GM12892 (cell line): ENCODE measurements at regions not wholly inside any gene's neighbourhood (a gene's known extent, or its start where the extent isn't known, plus 50 kb on each side); places are given as distances from the start of the nearest gene placed in this dataset.

Source experiments
- DNase-seq: peaks from one replicate; pipeline ENCODE4 v3.0.0; 2011; ENCODE audit not compliant: insufficient read length
- FAIRE-seq: peaks from 2 replicates; lab custom pipeline; 2011; peaks lifted over from hg19 to GRCh38; lab: Jason Lieb, UNC
- POLR2A ChIP-seq: IDR thresholded peaks from 2 replicates; pipeline ENCODE4 v1.6.1; 2011; ENCODE audit warnings: low read depth, low read length, control low read depth
- POLR2AphosphoS5 ChIP-seq: IDR thresholded peaks from 2 replicates; pipeline ENCODE4 v1.6.1; 2011; ENCODE audit warnings: low read depth, low read length, control low read depth
- TAF1 ChIP-seq: IDR thresholded peaks from 2 replicates; pipeline ENCODE4 v1.6.1; 2011; ENCODE audit warnings: low read depth, mild to moderate bottlenecking, control low read depth, low read length, borderline replicate concordance

DNA sequence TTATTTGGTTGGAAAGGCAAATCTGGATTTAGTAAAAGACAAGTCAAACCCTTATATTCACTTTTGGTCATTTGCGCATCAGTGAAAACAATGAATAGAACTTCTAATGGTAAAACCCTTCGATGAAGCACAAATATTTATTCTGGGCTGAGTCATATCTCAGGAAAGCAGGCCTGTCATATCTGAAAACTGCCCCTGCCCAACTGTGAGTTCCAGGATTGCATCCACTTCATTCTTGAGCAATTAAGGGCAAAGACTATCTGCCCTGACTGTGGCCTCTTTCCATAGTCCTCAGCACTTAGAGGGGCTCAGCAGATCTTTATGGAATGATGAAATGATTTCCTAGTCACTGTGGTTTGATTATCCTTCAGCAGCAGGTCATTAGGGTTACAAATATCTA lies 795.2 kb upstream of the ID2 start:
- no peak for FAIRE-seq
- no peak for TF ChIP-seq POLR2AphosphoS5
- TF ChIP-seq TAF1: no peak
- TF ChIP-seq POLR2A: no peak

GRCh38 chr2:7887441-7887840 lies 794.4 kb upstream of the ID2 start:
- DNase-seq (no peak), FAIRE-seq (no peak)
- TF ChIP-seq POLR2AphosphoS5 (no peak), TAF1 (no peak), POLR2A (no peak)

More for the DNA sequence above, 795.2 kb upstream of the ID2 start:
- no peak for DNase-seq

- TF ChIP-seq POLR2AphosphoS5 (no peak), TAF1 (no peak), POLR2A (no peak)
- no peak for DNase-seq
- FAIRE-seq: no peak
Measured at GRCh38 chr2:7888876-7889275, 793.0 kb upstream of the ID2 start.

GRCh38 chr2:7891312-7891711 lies 790.5 kb upstream of the ID2 start:
- DNase-seq: no peak
- FAIRE-seq: no peak
- no peak for TF ChIP-seq TAF1
- TF ChIP-seq POLR2A: no peak
- TF ChIP-seq POLR2AphosphoS5: no peak

DNA sequence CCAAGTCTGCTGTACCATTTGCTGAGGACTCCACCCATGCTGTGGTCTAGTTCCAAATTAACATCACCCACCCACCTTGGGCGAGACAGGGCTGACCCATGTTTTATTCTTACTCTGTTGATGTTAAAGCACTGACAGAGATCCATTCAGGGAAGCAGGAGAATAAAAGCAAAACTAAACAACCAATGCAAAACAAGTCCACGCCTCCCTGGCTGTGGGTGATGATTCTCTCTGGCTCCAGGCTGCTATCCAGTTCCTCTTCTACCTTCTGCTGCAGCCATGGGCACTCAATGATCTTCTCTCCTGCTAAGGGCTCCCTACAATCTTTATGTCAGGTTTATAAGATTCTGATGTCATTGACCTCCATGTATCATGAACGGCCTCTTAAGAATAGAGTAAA lies 786.6 kb upstream of the ID2 start:
- no peak for DNase-seq
- TF ChIP-seq POLR2AphosphoS5: no peak
- FAIRE-seq: no peak

- DNase-seq (no peak), FAIRE-seq (no peak)
- TF ChIP-seq TAF1 (no peak), POLR2A (no peak), POLR2AphosphoS5 (no peak)
Measured at GRCh38 chr2:7896940-7897487, 784.8 kb upstream of the ID2 start.

DNA sequence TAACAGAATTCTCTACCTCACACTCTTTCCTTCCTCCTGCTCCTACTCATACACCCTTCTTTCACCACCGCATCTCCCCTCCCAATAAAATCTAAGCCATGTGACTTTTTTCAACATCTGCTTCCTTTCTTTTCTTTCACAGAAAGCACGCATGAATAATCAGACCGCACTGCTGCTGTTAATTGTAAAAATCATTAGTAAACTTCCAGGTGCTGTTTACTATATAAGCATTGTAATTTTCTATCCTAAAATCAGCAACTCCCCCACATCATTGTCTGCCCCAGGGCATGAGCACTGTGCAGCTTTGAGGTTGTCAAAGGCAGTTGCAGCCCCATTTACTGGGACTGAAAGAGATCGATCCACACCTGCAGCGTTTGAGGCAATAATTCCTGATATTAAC lies 782.6 kb upstream of the ID2 start:
- no peak for TF ChIP-seq POLR2AphosphoS5
- no peak for TF ChIP-seq POLR2A
- TF ChIP-seq TAF1: no peak
- FAIRE-seq: no peak
- DNase-seq: no peak

DNA sequence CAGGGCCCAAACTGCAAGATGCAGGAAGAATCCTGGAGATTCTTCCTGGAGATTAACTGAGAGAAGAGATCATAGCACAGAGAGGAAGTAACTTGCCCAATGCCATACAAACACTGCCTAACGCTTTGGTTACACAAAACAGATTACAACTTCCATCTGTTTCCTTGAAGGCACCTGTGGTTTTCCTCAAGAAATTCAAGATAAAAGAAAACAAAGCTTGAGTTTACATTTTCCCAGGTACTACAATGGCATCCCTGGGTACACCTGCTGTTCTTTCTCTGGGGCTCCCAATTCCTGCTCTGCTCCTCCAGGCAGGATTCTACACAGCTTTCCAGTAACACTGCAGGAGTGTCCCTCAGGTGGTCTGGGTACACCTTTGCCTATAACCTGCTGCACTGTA lies 781.9 kb upstream of the ID2 start:
- DNase-seq (no peak), FAIRE-seq (no peak)
- TF ChIP-seq POLR2AphosphoS5: no peak
- no peak for TF ChIP-seq TAF1
- no peak for TF ChIP-seq POLR2A

- DNase-seq (no peak), FAIRE-seq (no peak)
- TF ChIP-seq POLR2A: no peak
Measured at GRCh38 chr2:7900593-7900992, 781.3 kb upstream of the ID2 start.

GRCh38 chr2:7902251-7902765 lies 779.5 kb upstream of the ID2 start:
- TF ChIP-seq POLR2AphosphoS5 (no peak), POLR2A (no peak), TAF1 (no peak)
- FAIRE-seq: no peak

GRCh38 chr2:7904319-7904718 lies 777.5 kb upstream of the ID2 start:
- FAIRE-seq (no peak), DNase-seq (no peak)
- TF ChIP-seq POLR2A (no peak), TAF1 (no peak), POLR2AphosphoS5 (no peak)

More at GRCh38 chr2:7902251-7902765, 779.5 kb upstream of the ID2 start:
- DNase-seq: no peak

DNA sequence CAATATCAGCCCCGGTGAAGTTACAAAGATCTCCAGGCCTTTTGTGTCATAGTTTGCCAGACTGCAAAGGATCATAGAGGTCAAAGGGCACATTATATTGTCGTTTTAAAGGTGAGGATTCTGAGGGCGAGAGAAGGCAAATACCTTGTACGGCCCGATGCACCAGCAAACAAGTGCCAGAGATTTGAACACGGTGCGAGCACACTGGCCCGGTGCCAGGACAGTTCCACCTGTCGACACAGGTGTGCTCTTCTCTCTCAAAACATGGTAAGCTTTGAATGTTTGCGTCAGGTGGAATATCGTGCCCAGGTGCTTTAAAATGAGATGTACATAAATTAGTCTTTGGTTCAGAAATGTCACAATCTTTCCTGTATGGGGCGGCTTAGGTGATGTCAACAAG lies 776.1 kb upstream of the ID2 start:
- TF ChIP-seq POLR2A: no peak
- TF ChIP-seq POLR2AphosphoS5: no peak
- TF ChIP-seq TAF1: no peak
- DNase-seq (no peak), FAIRE-seq (no peak)

DNA sequence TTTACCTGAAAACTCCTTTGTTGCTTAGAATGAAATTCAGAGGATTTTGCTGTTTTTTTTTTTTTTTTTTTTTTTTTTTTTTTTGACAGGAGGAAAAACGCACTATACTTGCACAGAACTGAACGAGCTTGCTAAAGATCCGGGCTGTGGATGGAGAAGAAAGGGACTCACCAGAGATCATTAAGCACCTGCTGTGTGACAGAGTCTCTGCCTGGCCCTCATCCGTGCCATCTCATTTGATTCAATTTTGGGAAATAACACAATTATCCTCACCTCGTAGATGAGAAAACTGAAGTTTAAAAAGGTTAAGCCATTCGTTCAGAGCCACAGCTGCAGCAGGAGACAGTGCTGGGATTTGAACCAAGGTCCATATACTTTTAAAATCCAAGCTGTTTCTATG lies 775.4 kb upstream of the ID2 start:
- DNase-seq: no peak
- TF ChIP-seq POLR2AphosphoS5: no peak
- TF ChIP-seq TAF1: no peak
- no peak for FAIRE-seq

DNA sequence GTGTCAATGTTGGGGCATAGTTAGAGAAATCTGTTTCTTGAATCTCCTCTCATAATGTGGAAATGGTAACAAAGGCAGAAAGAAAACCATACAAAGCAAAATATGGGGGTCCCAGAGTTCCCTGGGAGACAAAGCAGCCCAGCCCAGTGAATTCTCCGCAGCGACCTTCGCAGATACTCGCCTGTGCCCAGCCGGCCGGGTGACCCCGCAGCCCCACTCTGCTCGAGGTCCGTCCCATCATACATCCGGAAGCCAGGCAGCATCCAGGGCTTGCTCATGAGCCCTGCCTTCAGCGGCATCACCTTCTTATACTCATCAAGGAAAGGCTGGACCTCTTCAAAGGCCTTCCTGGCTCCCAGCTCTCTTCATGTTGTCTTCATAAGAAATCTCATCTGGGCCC lies 774.8 kb upstream of the ID2 start:
- no peak for DNase-seq
- FAIRE-seq: no peak
- no peak for TF ChIP-seq POLR2A
- no peak for TF ChIP-seq TAF1
- TF ChIP-seq POLR2AphosphoS5: no peak
